ENCODE measurements at regions not wholly inside any gene's neighbourhood (a gene's known extent, or its start where the extent isn't known, plus 50 kb on each side); places are given as distances from the start of the nearest gene placed in this dataset.

DNA sequence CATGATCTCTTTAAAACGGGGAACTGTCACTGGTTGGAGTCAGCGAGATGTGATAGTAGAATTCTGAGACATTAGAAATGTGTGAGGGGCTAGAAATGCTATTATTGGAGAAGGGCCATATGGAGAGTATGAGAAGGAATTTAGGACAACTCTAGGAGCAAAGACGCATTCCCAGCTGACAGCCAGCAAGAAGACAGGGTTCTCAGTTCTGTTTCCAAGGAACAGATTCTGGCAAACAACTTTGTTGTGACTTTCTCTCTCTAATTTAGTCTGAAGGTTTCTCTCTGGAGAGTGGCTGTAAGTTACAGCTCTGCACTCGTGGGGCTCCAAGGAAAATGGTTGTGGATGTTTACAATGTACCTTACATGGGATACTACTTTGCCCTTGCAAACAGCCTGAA, 876.3 kb downstream of the FAM181B start:
- TF ChIP-seq, protein P1, sequence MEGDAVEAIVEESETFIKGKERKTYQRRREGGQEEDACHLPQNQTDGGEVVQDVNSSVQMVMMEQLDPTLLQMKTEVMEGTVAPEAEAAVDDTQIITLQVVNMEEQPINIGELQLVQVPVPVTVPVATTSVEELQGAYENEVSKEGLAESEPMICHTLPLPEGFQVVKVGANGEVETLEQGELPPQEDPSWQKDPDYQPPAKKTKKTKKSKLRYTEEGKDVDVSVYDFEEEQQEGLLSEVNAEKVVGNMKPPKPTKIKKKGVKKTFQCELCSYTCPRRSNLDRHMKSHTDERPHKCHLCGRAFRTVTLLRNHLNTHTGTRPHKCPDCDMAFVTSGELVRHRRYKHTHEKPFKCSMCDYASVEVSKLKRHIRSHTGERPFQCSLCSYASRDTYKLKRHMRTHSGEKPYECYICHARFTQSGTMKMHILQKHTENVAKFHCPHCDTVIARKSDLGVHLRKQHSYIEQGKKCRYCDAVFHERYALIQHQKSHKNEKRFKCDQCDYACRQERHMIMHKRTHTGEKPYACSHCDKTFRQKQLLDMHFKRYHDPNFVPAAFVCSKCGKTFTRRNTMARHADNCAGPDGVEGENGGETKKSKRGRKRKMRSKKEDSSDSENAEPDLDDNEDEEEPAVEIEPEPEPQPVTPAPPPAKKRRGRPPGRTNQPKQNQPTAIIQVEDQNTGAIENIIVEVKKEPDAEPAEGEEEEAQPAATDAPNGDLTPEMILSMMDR (IDR thresholded peaks at IDR 0.05) = no peak
- TF ChIP-seq POLR2A (IDR thresholded peaks at IDR 0.05) = no peak

All from adrenal gland (tissue), 5 donors.